SU-DHL-6 (cell line): ENCODE measurements at regions not wholly inside any gene's neighbourhood (a gene's known extent, or its start where the extent isn't known, plus 50 kb on each side); places are given as distances from the start of the nearest gene placed in this dataset.

Source experiments
- H2AFZ ChIP-seq: fragments of 200-600 bp; sonication (generic); 2 replicates; pipeline ENCODE4 v1.6.1; 2014; ENCODE audit warnings: low read depth, mild to moderate bottlenecking, moderate library complexity, mixed read lengths, antibody characterized with exemption, low read length; ENCODE audit not compliant: severe bottlenecking
- H3F3A ChIP-seq: fragments of 200-600 bp; shearing (Covaris generic); 2 replicates; pipeline ENCODE4 v1.6.0; 2016; ENCODE audit warnings: antibody characterized with exemption, mild to moderate bottlenecking; ENCODE audit not compliant: insufficient read depth
- H3K27ac ChIP-seq: fragments of 200-600 bp; sonication (generic); 2 replicates; pipeline ENCODE4 v1.5.1; 2016; ENCODE audit warnings: low read depth, mild to moderate bottlenecking, low read length, moderate library complexity, mixed read lengths
- H3K27me3 ChIP-seq: fragments of 200-600 bp; sonication (generic), shearing (Covaris generic); 2 replicates; pipeline ENCODE4 v1.6.0; 2014; ENCODE audit warnings: mild to moderate bottlenecking, low read length
- H3K36me3 ChIP-seq: fragments of 200-600 bp; sonication (generic); 2 replicates; pipeline ENCODE4 v1.6.1; 2014; ENCODE audit warnings: mild to moderate bottlenecking, low read length, mixed read lengths
- H3K4me2 ChIP-seq: fragments of 300-600, 200-600 bp; shearing (Covaris generic), sonication (generic); 2 replicates; pipeline ENCODE4 v1.6.0; 2014; ENCODE audit warnings: low read length, low read depth, mild to moderate bottlenecking; ENCODE audit not compliant: poor library complexity, severe bottlenecking
- H3K4me3 ChIP-seq: fragments of 200-600 bp; sonication (generic); 2 replicates; pipeline ENCODE4 v1.5.1; 2014; ENCODE audit warnings: antibody characterized with exemption, low read length, mild to moderate bottlenecking, mixed read lengths; ENCODE audit not compliant: insufficient read depth, poor library complexity, severe bottlenecking
- H3K79me2 ChIP-seq: fragments of 200-600 bp; sonication (generic); 2 replicates; pipeline ENCODE4 v1.6.1; 2014; ENCODE audit warnings: mild to moderate bottlenecking, low read length, moderate library complexity; ENCODE audit not compliant: insufficient read depth
- H3K9ac ChIP-seq: fragments of 200-600 bp; sonication (generic); 2 replicates; pipeline ENCODE4 v1.7.0; 2014; ENCODE audit warnings: mild to moderate bottlenecking, low read length
- H3K9me2 ChIP-seq: fragments of 200-600 bp; sonication (generic); replicated peaks from 2 replicates; pipeline ENCODE4 v1.6.1; 2014; ENCODE audit warnings: low read length; ENCODE audit not compliant: insufficient read depth
- H3K9me3 ChIP-seq: fragments of 200-600 bp; sonication (generic); 2 replicates; pipeline ENCODE4 v1.6.1; 2014; ENCODE audit warnings: low read length, mixed read lengths; ENCODE audit not compliant: insufficient read depth
- H4K20me1 ChIP-seq: fragments of 200-600 bp; sonication (generic); 2 replicates; pipeline ENCODE4 v1.6.1; 2014; ENCODE audit warnings: low read depth, mild to moderate bottlenecking, antibody characterized with exemption, low read length, moderate library complexity, mixed read lengths
- CTCF ChIP-seq: fragments of 200-600 bp; sonication (generic); IDR thresholded peaks from one replicate; pipeline ENCODE4 v1.5.1; 2017; ENCODE audit warnings: antibody characterized with exemption, mild to moderate bottlenecking, low read length, moderate library complexity; ENCODE audit not compliant: insufficient read depth, poor library complexity, severe bottlenecking
- EZH2phosphoT487 ChIP-seq: fragments of 200-600 bp; sonication (generic), shearing (Covaris generic); conservative IDR thresholded peaks from 2 replicates; pipeline ENCODE4 v1.6.1; 2018; ENCODE audit warnings: mild to moderate bottlenecking, antibody characterized with exemption, low read length, moderate library complexity, mixed read lengths

- Histone ChIP-seq H3K27me3 (no peaks in the 10 kb centered on the region), H3K27ac (no peak overlapping the region), H3K79me2 (no peaks in the 10 kb centered on the region), H3K4me2 (no peak overlapping the region), H2AFZ (no peak overlapping the region), H3K4me3 (no peak overlapping the region), H4K20me1 (no peaks in the 10 kb centered on the region), H3F3A (no peaks in the 10 kb centered on the region), H3K9ac (no peak overlapping the region), H3K9me3 (no peaks in the 10 kb centered on the region), H3K9me2 (no peaks in the 10 kb centered on the region), H3K36me3 (no peaks in the 10 kb centered on the region)
- no peak for TF ChIP-seq EZH2phosphoT487
- TF ChIP-seq CTCF, result no peak
Observed at GRCh38 chr11:39192671-39193070, 2266.8 kb downstream of the LRRC4C start.

- Histone ChIP-seq H3K4me3 (no peak overlapping the region), H3K27ac (no peak overlapping the region), H3K9me3 (no peaks in the 10 kb centered on the region), H2AFZ (no peak overlapping the region), H3K27me3 (no peaks in the 10 kb centered on the region), H3K9me2 (no peaks in the 10 kb centered on the region), H3F3A (no peaks in the 10 kb centered on the region), H3K79me2 (no peaks in the 10 kb centered on the region), H3K4me2 (no peak overlapping the region), H3K36me3 (no peaks in the 10 kb centered on the region), H4K20me1 (no peaks in the 10 kb centered on the region), H3K9ac (no peak overlapping the region)
- no peak for TF ChIP-seq CTCF
- TF ChIP-seq EZH2phosphoT487, result no peak
Observed at GRCh38 chr11:39190751-39191150, 2268.7 kb downstream of the LRRC4C start.

GRCh38 chr11:39177678-39178077, 2281.8 kb downstream of the LRRC4C start:
- Histone ChIP-seq H3K9me3 (no peaks in the 10 kb centered on the region), H4K20me1 (no peaks in the 10 kb centered on the region), H3K9me2 (no peaks in the 10 kb centered on the region), H3K4me2 (no peak overlapping the region), H3K27me3 (no peaks in the 10 kb centered on the region), H3K79me2 (no peaks in the 10 kb centered on the region), H3F3A (no peaks in the 10 kb centered on the region), H2AFZ (no peak overlapping the region), H3K4me3 (no peak overlapping the region), H3K9ac (no peak overlapping the region), H3K27ac (no peak overlapping the region), H3K36me3 (no peaks in the 10 kb centered on the region)
- TF ChIP-seq EZH2phosphoT487, result no peak
- no peak for TF ChIP-seq CTCF
